Hippocampal formation (tissue), 2 donors: ENCODE measurements at regions not wholly inside any gene's neighbourhood (a gene's known extent, or its start where the extent isn't known, plus 50 kb on each side); places are given as distances from the start of the nearest gene placed in this dataset.
"Not testable (repeated sequence)": the region's sequence is repeated elsewhere in the genome, so short reads cannot be mapped to it uniquely, and the experiment has no call there.

ENCODE experiments used
- DNase-seq, 2 donors: peaks; one replicate each; lab custom pipeline; 2025; lab: John Stamatoyannopoulos, UW

- DNase-seq = not testable (repeated sequence)
These were observed 71.5 kb downstream of the WSB1 start for GRCh38 chr17:27365329-27365945.

GRCh38 chr17:27366437-27366836, 72.5 kb downstream of the WSB1 start:
- DNase-seq = no peak

- DNase-seq = no peak
These were observed 73.4 kb downstream of the WSB1 start for GRCh38 chr17:27367121-27367981.

GRCh38 chr17:27368151-27368795, 74.4 kb downstream of the WSB1 start:
- no peak for DNase-seq

GRCh38 chr17:27368980-27369379, 75.1 kb downstream of the WSB1 start:
- no peak for DNase-seq

- no peak for DNase-seq
These were observed 76.9 kb downstream of the WSB1 start for GRCh38 chr17:27370776-27371175.

GRCh38 chr17:27373695-27374094, 79.8 kb downstream of the WSB1 start:
- not testable (repeated sequence) for DNase-seq

GRCh38 chr17:27376637-27377547, 79.4 kb upstream of the KSR1 start:
- no peak for DNase-seq

GRCh38 chr17:27378482-27379175, 77.6 kb upstream of the KSR1 start:
- DNase-seq = no peak

- DNase-seq = peak; percentile 24 to 41
These were observed 76.2 kb upstream of the KSR1 start for GRCh38 chr17:27379888-27380533.

- DNase-seq = no peak
These were observed 75.7 kb upstream of the KSR1 start for GRCh38 chr17:27380551-27380950.

GRCh38 chr17:27381007-27381501, 75.2 kb upstream of the KSR1 start:
- peak; percentile 17 to 29 for DNase-seq

- DNase-seq = no peak
These were observed 74.2 kb upstream of the KSR1 start for GRCh38 chr17:27382025-27382424.

- peak; percentile 19 to 55 for DNase-seq
These were observed 72.0 kb upstream of the KSR1 start for GRCh38 chr17:27384261-27384701.

- no peak for DNase-seq
These were observed 71.5 kb upstream of the KSR1 start for GRCh38 chr17:27384726-27385125.

- DNase-seq = no peak
These were observed 70.6 kb upstream of the KSR1 start for GRCh38 chr17:27385626-27386025.

- DNase-seq = no peak
These were observed 69.8 kb upstream of the KSR1 start for GRCh38 chr17:27386206-27387075.

- DNase-seq = no peak
These were observed 66.6 kb upstream of the KSR1 start for GRCh38 chr17:27389542-27390140.

- DNase-seq = no peak
These were observed 65.7 kb upstream of the KSR1 start for GRCh38 chr17:27390540-27390939.
